ENCODE measurements at regions not wholly inside any gene's neighbourhood (a gene's known extent, or its start where the extent isn't known, plus 50 kb on each side); places are given as distances from the start of the nearest gene placed in this dataset.
"Not testable (repeated sequence)": the region's sequence is repeated elsewhere in the genome, so short reads cannot be mapped to it uniquely, and the experiment has no call there.

DNA sequence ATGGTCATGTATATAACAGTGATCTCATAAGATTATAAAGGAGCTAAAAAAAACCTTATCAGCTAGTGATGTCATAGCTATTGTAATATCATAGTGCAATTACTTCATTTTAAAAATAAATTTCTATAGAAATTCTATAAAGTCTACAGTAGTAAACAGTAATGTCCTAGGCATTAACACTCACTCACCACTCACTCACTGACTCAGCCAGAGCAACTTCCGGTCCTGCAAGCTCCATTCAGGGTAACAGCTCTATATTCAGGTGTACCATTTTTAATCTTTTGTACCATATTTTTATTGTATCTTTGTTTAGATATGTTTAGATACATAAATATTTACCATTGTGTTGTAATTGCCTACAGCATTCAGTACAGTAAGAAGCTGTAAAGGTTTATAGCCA lies 524.4 kb upstream of the CDH5 start:
- no peak for DNase-seq (ENCODE audit: low spot score)

DNA sequence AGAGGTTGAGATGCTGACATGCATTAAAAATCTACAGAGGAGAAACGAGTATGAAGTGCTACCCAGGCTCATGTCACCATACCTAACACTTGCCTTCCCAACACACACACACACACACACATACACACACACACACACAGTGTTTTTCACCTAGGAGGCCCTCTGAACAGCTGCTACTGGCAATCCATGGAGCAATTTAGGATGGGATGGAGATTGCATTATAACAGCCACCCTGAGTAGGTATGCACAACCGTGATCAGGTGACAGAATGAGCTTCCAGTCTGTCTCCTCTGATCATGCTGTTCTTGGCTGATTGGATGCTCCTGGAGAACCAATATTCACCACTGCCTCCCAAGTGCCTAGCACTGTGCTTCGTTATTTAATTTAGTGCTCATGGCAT lies 528.5 kb upstream of the CDH5 start:
- DNase-seq (ENCODE audit: low spot score) = no peak

DNA sequence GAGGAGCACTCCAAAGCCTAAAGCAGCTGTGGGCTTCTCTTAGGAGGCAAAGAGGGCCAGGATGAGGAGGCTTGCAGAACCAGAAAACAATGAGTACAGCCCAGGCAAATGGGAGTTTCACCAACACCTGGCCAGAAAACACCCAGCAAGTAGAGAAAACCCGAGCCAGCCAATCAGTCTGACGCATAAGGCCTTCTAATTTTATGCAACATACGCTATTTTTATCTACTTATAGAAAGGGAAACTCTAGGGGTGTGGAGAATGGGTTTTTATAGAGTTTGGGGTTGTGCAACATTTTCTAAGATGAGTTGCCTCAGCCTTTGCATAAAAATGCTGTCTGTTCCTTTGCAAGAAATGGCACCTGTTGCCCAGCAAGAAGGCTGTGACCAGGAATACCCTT lies 529.0 kb upstream of the CDH5 start:
- no peak for DNase-seq (ENCODE audit: low spot score)

DNA sequence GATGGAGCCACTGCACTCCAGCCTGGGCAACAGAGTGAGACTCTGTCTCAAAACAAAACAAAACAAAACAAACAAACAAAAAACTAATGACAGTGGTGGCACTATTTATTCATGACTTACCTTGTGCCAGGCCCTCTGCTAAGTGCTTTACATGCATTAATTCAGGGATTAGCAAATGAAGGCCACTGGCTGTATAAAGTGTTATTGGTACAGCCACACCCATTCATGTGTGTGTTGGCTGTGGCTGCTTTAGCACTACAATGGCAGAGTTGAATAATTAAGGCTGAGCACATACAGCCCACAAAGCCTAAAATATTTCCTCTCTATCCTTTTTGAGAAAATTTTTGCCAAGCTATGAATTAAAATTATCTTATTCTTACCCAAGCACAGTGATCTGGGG lies 531.8 kb upstream of the CDH5 start:
- DNase-seq (ENCODE audit: low spot score) = peak; percentile 7

DNA sequence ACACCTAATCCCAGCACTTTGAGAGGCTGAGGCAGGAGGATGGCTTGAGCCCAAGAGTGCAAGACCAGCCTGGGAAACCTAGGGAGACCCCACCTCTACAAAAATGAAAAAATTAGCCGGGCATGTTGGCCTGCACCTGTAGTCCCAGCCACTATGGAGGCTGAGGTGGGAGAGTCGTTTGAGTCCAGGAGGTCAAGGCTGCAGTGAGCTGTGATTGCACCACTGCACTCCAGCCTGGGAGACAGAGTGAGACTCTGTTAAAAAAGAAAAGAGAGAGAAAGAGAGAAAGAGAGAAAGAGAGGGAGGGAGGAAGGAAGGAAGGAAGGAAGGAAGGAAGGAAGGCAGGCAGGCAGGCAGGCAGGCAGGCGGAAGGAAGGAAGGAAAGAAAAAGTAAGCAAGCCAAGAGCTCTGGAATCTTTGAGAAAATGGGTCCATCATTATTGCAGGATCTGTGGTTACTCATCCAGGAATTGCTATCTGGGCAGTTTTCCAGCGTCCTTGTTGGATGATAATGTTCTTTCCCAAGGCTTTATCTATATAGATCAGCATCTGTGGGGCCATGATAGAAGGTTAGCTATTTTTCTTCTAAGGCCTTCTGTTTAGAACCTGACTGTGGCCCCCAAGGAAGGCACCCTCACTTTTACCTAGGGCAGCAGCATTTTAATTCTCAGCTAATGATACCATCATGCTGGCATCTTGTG lies 533.2 kb upstream of the CDH5 start:
- no peak for DNase-seq (ENCODE audit: low spot score)

DNA sequence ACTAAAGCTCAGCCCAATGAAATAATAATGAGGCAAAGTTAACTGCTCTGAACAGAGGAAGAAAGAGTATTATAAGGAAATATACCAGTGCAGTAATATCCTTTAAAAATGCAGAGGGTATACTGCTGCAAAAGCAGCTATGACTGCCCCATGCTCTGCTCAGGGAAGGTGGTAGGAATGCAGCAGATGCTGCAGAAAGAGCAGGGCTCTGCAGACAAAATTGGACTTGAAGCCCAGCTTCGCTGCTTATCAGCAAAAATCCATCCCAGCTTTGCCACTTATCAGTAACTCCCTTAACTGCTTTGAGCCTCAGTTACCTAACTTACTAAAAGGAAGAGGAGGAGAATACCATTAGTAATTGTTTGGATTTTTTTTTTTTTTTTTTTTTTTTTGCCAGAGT lies 533.8 kb upstream of the CDH5 start:
- DNase-seq (ENCODE audit: low spot score) = no peak

DNA sequence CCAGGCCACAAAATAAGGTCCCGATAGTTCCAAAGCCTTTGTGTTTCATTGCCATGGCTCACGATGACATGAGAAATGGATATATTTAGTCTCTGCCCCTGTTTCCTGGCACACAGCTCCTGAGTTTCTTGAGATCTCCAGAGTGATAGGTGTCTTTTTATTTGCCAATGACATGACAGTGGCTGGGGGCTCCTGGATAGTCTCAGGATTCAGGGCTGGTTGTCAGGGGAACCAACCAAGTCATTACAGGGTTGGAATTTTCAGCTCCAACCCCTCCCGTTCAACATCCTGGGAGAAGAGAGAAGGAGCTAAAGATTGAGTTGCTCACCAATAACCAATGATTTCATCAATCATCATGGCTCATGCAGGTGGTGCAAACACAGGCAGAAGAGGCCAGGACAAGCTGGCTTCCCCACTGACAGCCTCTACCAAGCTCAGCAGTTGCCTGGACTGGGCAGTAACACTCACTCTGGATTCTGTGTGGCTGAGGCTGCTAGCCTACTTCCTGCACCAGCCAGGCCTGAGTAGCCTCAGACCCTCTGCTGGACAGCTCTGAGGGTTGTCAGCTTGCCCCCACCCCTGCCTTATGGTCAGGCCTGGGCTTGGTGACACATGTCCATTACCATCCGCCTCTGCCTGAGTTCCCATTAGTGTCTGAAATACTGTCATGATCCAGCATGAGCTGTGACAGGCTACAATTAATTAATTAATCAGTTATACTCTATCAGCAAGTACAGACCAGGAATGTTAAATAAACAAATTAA lies 534.4 kb upstream of the CDH5 start:
- DNase-seq (ENCODE audit: low spot score) = no peak

DNA sequence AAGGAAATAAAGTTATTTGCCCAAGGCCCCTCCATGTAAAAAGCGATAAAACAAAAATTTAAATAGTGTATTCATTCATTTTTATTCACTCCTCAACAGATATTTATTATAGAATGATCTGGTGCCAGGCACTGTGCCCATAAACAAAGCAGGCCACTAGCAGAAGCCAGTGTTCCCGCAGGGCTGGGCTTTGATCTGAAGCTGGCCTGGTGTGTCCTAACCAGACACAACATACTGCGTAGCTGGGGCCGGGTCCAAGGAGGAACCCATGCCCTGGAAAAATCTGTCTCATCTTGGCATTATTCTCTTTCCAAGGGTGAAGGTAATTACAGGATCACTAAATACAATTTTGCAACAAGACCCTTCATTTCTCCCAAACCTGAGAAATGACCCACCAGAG lies 537.4 kb upstream of the CDH5 start:
- DNase-seq (ENCODE audit: low spot score) = no peak

DNA sequence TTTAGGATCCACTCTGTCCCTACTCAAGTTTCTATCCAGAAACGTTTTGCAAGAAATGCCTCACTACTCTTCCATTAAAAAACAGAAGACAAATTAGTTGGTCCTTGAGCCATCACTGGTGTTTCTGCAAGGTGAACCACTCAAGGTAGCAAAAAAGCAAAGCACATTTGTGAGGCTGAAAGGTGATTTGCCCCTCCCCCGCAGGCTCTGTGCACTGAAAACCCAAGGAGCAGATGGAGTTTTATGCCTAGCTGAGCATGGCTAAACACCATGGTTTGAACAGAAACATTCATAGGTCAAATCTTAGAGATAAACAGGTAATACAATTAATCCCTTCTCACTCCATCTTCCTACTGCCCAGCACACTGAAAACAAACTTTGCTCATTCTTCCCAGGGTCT lies 538.2 kb upstream of the CDH5 start:
- no peak for DNase-seq (ENCODE audit: low spot score)

DNA sequence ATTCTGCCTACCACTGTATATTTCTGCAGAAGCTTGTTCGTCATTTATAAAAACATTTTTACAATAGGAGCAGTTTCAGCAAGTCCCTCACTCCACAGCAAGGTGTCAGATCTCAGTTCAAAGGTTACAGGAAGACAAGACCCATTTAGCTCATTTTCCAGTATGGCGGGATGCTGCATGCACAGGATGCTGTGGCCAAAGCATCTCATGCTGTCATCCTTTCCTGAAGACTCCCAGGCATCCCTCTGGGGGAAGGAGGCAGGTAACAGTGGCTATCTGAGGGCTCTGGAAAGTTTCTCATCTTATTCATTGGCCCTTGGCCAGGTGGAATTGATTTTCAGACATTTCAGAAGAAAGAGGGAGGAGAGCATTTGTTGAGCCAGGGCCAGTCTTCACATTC lies 539.3 kb upstream of the CDH5 start:
- DNase-seq (ENCODE audit: low spot score) = no peak

DNA sequence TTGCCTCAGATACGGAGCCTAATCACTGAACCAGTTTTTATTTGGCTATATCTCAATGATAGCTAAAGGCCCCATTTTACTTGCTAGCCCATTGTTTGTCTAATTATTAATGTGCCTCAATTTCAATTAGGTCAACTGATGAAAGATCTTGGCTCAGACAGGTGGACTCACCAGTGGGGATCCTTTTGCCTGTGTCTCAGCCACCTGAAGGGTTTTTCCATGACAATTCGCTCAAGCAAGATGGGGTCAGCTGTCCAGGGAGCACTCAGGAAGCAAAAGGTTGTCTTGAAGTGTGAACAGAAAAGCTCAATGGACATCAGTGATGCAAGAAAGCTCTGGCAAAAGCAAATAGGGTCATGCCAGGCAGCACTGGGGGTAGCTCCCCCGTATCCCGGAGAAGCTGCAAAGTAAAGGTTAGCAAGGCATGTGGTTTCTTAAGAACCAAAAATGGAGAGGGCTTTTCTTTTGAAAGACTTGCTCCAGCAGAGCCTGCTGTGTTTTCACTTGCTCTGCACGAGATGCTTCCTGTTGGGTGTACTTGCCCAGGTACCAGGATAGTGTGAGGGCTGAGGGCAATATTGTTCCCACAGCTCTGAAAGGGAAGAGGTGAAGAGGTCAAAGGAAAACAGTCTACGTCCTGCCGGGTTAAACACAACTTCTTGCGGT lies 541.2 kb upstream of the CDH5 start:
- no peak for DNase-seq (ENCODE audit: low spot score)

DNA sequence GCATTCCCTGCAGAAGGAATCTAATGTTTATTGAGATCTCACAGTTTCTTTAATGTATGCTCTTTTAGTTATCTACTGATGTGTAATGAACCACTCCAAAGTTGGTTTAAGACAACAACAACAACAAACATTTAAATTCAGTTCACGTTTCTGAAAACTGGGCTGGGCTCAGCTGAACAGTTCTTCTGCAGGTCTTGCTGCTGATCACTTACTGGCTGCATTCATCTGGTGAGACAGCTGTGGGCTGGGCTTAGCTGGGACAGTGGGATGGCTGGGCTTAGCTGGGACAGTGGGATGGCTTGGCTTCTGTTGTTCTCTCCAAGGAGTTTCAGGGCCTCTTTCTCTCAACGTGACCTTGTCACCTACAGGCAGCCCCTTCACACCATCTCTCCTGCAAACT lies 544.3 kb upstream of the CDH5 start:
- no peak for DNase-seq (ENCODE audit: low spot score)

DNA sequence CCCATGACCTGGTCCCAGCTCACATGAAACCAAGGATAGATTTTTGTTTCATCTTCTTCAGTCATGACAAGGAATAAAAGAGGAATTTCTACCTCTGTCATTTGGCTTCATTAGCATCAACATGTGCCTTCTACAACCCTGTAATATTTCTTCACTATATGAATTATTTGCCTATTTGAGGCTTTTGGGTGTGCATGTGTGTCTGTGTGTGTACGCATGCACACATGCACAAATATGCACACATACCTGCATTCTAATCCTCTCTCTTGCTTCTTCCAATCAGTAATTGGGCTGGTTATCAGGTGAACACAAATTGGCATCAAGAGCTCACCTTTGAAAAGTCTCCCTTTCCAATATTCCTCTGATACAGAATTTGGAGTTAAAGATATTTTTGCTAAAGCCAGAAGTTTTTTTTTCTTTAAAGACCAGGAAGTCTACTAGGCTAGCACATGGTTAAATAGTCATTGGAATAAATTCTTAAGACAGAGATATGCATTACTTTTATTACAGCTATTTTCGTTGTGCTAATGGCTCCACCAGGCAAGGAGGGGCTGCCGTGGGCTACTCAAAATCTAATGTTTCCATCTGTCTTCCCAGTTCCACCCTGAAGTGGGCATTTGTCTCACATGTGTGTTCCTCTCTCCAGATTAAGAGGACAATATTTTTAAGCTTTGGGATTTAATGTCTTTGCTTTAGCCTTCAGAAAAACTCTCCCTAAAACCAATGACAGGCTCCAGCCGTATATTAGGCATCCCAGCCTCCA lies 547.2 kb upstream of the CDH5 start:
- DNase-seq (ENCODE audit: low spot score) = no peak

DNA sequence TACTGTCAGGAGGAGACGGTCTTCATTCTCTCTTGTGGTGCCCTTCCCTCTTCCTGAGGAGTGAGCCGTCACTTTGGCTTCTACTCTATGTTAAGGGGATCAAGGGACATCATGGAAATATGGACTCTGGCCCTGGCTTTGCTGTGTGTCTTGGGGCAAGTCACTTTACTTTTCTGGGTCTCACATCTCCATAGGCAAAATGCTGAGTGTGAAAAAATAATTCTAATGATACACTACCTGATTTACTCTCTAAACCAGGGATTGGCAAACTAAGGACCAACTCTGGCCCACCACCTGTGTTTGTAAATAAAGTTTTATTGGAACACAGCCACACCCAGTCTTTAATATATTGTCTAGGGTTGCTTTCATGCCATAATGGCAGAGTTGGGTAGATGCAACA lies 548.7 kb upstream of the CDH5 start:
- DNase-seq (ENCODE audit: low spot score) = no peak

DNA sequence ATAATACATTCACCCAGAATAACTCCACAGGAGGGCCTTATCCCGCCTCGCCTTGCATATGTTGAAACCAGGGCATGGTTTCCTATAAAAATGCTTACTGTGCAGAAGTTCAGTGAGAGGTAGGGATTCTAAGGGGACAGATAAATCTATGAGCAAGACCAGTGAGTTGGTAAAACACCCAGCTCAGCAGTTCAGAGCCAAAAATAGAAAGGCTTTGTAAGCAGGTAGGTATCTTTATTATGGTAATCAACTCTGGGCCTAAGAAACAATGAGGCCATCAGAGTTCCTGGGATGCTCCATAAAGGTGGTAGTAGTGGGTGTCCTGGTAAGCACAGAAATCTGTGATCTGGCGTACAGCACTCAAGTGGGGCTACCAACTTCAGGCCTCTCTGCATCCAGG lies 549.4 kb upstream of the CDH5 start:
- DNase-seq (ENCODE audit: low spot score) = no peak

DNA sequence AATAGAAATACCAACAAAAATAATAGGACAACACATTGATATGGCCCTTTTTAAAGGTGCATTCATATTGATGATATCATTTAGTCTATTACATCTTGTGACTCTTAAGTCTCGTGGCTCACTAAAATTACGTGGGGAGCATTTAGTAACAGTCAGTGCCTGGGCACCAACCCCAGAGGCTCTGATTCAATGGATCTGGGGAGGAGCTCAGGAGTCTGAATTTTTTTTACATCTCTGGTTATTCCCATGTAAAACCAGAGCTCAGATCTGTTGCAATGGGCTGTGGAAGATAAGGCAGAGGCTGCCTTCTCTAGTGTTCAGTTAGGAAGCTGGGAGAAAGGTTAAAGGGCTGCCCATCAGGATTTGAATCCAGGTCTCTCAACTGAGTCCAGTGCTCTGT lies 549.9 kb upstream of the CDH5 start:
- no peak for DNase-seq (ENCODE audit: low spot score)

DNA sequence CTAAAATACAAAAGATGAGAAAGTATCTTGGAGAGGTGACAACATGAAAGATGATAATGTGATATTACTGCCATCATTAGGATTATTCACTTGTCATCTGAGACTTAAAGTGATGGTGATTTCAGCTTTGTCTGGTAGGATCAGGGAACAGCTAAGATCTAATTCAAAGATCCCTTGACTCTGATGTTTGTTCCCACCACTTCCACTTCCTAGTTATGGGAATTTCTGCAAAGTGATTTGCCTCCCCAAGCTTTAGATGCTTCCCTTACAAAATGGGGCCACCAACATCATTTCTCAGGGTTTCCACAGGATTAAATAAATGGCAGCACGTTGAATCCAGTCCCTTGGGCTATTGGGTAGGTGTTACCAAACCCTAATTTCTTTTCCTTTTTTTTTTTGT lies 550.8 kb upstream of the CDH5 start:
- no peak for DNase-seq (ENCODE audit: low spot score)

DNA sequence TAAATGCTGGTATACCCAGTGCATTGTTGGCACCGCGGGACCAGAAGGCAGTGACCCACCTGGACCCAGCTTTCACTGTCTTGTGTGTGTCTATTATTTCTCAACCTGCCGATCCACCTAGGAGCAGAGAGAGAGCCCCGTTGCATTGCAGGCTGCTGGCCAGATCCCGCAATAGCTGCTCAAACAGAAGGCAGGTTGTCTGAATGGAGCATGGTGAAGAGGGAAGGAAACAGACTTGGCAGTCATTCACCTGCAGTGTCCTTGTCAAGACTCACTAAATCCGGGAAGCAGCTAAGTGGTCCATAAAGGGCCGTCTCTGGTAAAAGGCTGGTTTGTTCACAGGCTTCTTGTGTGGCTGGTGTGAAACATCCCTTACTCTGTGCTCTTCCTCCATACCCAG lies 552.6 kb upstream of the CDH5 start:
- not testable (repeated sequence) for DNase-seq (ENCODE audit: low spot score)

DNA sequence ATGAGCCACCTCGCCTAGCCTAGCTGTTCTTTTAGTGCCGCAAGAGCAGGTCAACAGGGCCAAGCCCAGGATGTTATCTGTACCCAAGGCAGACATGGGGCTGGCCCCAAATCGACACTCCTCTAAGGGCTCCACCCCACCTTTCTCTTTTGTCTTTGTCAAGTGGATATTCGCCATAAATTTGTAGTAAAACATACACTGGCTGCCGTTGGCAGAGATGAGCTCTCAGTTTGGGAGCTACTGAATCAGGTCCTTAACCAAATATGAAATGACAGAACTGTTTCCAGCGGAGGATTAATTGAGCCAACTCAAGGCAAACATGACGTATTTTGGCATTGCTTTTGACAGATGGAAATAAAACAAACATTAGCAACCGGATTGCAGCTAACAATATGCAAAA lies 556.9 kb upstream of the CDH5 start:
- no peak for DNase-seq (ENCODE audit: low spot score)

DNA sequence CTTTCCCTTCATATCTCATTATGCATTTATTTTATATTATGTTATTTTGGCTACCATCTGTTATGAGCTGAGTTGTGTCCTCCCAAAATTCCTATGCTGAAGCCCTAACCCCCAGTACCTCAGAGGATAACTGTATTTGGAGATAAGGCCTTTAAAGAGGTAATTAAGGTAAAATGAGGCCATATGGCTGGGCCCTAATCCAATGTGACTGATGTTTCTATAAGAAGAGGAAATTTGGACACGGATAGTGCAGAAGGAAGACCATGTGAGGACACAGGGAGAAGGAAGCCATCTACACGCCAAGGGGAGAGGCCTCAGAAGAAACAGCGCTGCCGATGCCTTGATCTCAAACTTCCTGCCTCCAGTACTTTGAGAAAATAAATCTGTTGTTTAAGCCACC lies 557.7 kb upstream of the CDH5 start:
- DNase-seq (ENCODE audit: low spot score) = no peak

DNA sequence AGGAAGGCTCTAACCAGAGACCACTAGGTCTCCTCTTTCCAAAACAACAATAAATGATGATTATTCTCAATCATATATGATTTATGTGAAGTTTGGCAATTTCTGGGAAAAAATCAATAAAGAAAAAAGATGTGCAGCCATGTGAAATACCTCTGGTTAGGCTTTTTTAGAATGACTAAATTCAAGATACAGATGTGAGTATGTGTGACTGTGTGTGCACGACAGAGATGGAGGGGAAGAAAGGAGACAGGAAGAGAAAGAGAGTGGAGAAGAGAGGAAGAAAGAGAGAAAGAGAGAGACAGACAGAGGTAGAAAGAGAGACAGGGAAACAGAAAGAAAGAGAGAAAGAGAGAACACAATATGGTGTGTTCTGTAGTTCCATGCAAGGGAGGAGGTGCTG lies 558.6 kb upstream of the CDH5 start:
- no peak for DNase-seq (ENCODE audit: low spot score)

DNA sequence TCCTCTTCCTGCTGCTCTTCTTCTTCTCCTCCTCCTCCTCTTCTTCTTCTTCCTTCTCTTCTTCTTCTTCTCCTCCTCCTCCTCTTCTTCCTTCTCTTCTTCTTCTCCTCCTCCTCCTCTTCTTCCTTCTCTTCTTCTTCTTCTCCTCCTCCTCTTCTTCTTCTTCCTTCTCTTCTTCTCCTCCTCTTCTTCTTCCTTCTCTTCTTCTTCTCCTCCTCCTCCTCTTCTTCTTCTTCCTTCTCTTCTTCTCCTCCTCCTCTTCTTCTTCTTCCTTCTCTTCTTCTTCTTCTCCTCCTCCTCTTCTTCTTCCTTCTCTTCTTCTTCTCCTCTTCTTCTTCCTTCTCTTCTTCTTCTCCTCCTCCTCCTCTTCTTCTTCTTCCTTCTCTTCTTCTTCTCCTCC lies 560.8 kb upstream of the CDH5 start:
- not testable (repeated sequence) for DNase-seq (ENCODE audit: low spot score)

DNA sequence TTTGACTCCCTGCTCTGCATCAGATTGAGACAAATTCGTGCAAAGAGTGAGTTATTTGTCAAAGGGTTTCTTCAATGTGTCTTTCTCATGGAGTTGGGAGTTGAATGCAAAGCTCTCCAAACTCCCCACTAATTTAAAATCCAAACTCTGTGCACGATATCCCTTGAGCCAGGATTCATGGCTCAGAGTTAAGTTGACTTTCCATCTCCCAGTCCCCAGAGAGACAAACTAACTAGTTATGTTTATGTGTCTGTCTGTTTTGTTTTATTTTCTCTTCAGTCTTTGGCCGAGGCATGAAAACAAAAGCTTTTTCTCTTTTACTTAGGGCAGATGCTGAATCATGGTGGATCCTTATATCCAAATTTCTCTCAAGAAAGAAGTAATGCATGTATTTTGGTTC lies 570.0 kb upstream of the CDH5 start:
- no peak for DNase-seq (ENCODE audit: low spot score)
